ENCODE measurements at regions not wholly inside any gene's neighbourhood (a gene's known extent, or its start where the extent isn't known, plus 50 kb on each side); places are given as distances from the start of the nearest gene placed in this dataset.

GRCh38 chr5:124602925-124603650 lies 143.4 kb downstream of the ZNF608 start:
- peaks cover 7% of the 10 kb centered on the region for H3K4me1 Mint-ChIP-seq (ENCODE audit: low read depth)
- H3K27me3 Mint-ChIP-seq: peaks cover 10% of the 10 kb centered on the region
- H3K4me3 Mint-ChIP-seq: no peak overlapping the region
- no peaks in the 10 kb centered on the region for H3K36me3 Mint-ChIP-seq (ENCODE audit: low read depth)
- no peak overlapping the region for H3K27ac Mint-ChIP-seq
- no peaks in the 10 kb centered on the region for H3K9me3 Mint-ChIP-seq

GRCh38 chr5:124599028-124599973 lies 147.1 kb downstream of the ZNF608 start:
- H3K4me3 Mint-ChIP-seq: peak overlapping the region; percentile 17
- no peak overlapping the region for H3K27ac Mint-ChIP-seq
- H3K27me3 Mint-ChIP-seq: peaks cover 9% of the 10 kb centered on the region
- H3K36me3 Mint-ChIP-seq (ENCODE audit: low read depth): no peaks in the 10 kb centered on the region
- peaks cover 7% of the 10 kb centered on the region for H3K4me1 Mint-ChIP-seq (ENCODE audit: low read depth)
- H3K9me3 Mint-ChIP-seq: no peaks in the 10 kb centered on the region

- H3K9me3 Mint-ChIP-seq: no peaks in the 10 kb centered on the region
- H3K36me3 Mint-ChIP-seq (ENCODE audit: low read depth): no peaks in the 10 kb centered on the region
- H3K27me3 Mint-ChIP-seq: peaks cover 12% of the 10 kb centered on the region
- no peak overlapping the region for H3K4me3 Mint-ChIP-seq
- H3K4me1 Mint-ChIP-seq (ENCODE audit: low read depth): peaks cover 7% of the 10 kb centered on the region
- no peak overlapping the region for H3K27ac Mint-ChIP-seq
Observed at GRCh38 chr5:124596595-124597421, 149.6 kb downstream of the ZNF608 start.

GRCh38 chr5:124593952-124594351 lies 152.5 kb downstream of the ZNF608 start:
- no peaks in the 10 kb centered on the region for H3K4me1 Mint-ChIP-seq (ENCODE audit: low read depth)
- no peak overlapping the region for H3K27ac Mint-ChIP-seq
- no peaks in the 10 kb centered on the region for H3K36me3 Mint-ChIP-seq (ENCODE audit: low read depth)
- peaks cover 4% of the 10 kb centered on the region for H3K9me3 Mint-ChIP-seq
- no peak overlapping the region for H3K4me3 Mint-ChIP-seq
- H3K27me3 Mint-ChIP-seq: peaks cover 5% of the 10 kb centered on the region

GRCh38 chr5:124592891-124593290 lies 153.5 kb downstream of the ZNF608 start:
- Mint-ChIP-seq H3K27ac (no peak overlapping the region), H3K36me3 (ENCODE audit: low read depth) (no peaks in the 10 kb centered on the region), H3K4me1 (ENCODE audit: low read depth) (no peaks in the 10 kb centered on the region), H3K4me3 (no peak overlapping the region), H3K9me3 (peaks cover 4% of the 10 kb centered on the region), H3K27me3 (peaks cover 5% of the 10 kb centered on the region)

GRCh38 chr5:124591583-124591982 lies 154.9 kb downstream of the ZNF608 start:
- H3K27ac Mint-ChIP-seq: no peak overlapping the region
- no peaks in the 10 kb centered on the region for H3K4me1 Mint-ChIP-seq (ENCODE audit: low read depth)
- peaks cover 4% of the 10 kb centered on the region for H3K9me3 Mint-ChIP-seq
- no peaks in the 10 kb centered on the region for H3K36me3 Mint-ChIP-seq (ENCODE audit: low read depth)
- no peak overlapping the region for H3K4me3 Mint-ChIP-seq
- peaks cover 9% of the 10 kb centered on the region for H3K27me3 Mint-ChIP-seq

GRCh38 chr5:124590686-124591085 lies 155.8 kb downstream of the ZNF608 start:
- Mint-ChIP-seq H3K9me3 (peaks cover 4% of the 10 kb centered on the region), H3K4me1 (ENCODE audit: low read depth) (no peaks in the 10 kb centered on the region), H3K4me3 (no peak overlapping the region), H3K27ac (no peak overlapping the region), H3K27me3 (peaks cover 11% of the 10 kb centered on the region), H3K36me3 (ENCODE audit: low read depth) (no peaks in the 10 kb centered on the region)

GRCh38 chr5:124587280-124587679 lies 159.2 kb downstream of the ZNF608 start:
- Mint-ChIP-seq H3K36me3 (ENCODE audit: low read depth) (no peaks in the 10 kb centered on the region), H3K9me3 (peaks cover 4% of the 10 kb centered on the region), H3K4me1 (ENCODE audit: low read depth) (peaks cover 25% of the 10 kb centered on the region), H3K27ac (no peak overlapping the region), H3K4me3 (no peak overlapping the region), H3K27me3 (peaks cover 9% of the 10 kb centered on the region)

GRCh38 chr5:124584991-124585715 lies 161.3 kb downstream of the ZNF608 start:
- H3K4me3 Mint-ChIP-seq: no peak overlapping the region

GRCh38 chr5:124583469-124584350 lies 162.7 kb downstream of the ZNF608 start:
- Mint-ChIP-seq H3K36me3 (ENCODE audit: low read depth) (no peaks in the 10 kb centered on the region), H3K27ac (no peak overlapping the region), H3K9me3 (no peaks in the 10 kb centered on the region), H3K4me3 (no peak overlapping the region), H3K4me1 (ENCODE audit: low read depth) (peaks cover 25% of the 10 kb centered on the region), H3K27me3 (peaks cover 13% of the 10 kb centered on the region)

More at GRCh38 chr5:124584991-124585715, 161.3 kb downstream of the ZNF608 start:
- Mint-ChIP-seq H3K27ac (no peak overlapping the region), H3K9me3 (peaks cover 3% of the 10 kb centered on the region), H3K36me3 (ENCODE audit: low read depth) (no peaks in the 10 kb centered on the region), H3K27me3 (peaks cover 9% of the 10 kb centered on the region), H3K4me1 (ENCODE audit: low read depth) (peaks cover 25% of the 10 kb centered on the region)

- Mint-ChIP-seq H3K9me3 (no peaks in the 10 kb centered on the region), H3K36me3 (ENCODE audit: low read depth) (no peaks in the 10 kb centered on the region), H3K27ac (no peak overlapping the region), H3K27me3 (peaks cover 12% of the 10 kb centered on the region), H3K4me3 (no peak overlapping the region), H3K4me1 (ENCODE audit: low read depth) (peaks cover 25% of the 10 kb centered on the region)
Observed at GRCh38 chr5:124582561-124582840, 163.9 kb downstream of the ZNF608 start.

GRCh38 chr5:124581738-124582560 lies 164.5 kb downstream of the ZNF608 start:
- Mint-ChIP-seq H3K27ac (no peak overlapping the region), H3K36me3 (ENCODE audit: low read depth) (no peaks in the 10 kb centered on the region), H3K4me3 (no peak overlapping the region), H3K27me3 (peaks cover 11% of the 10 kb centered on the region), H3K9me3 (no peaks in the 10 kb centered on the region), H3K4me1 (ENCODE audit: low read depth) (peaks cover 25% of the 10 kb centered on the region)

Measured in stimulated activated naive CD8-positive, alpha-beta T cell treated with anti-CD3 and anti-CD28 coated beads, Interleukin-15, Interleukin-2, amounts not matched to agents 100 ng/mL and 50 ng/mL, for 24 hours (primary cell).